ENCODE measurements at regions not wholly inside any gene's neighbourhood (a gene's known extent, or its start where the extent isn't known, plus 50 kb on each side); places are given as distances from the start of the nearest gene placed in this dataset.
"Not testable (repeated sequence)": the region's sequence is repeated elsewhere in the genome, so short reads cannot be mapped to it uniquely, and the experiment has no call there.

- DNase-seq: no peak
Observed at GRCh38 chr7:50853311-50853710, 70.6 kb upstream of the GRB10 start.

DNA sequence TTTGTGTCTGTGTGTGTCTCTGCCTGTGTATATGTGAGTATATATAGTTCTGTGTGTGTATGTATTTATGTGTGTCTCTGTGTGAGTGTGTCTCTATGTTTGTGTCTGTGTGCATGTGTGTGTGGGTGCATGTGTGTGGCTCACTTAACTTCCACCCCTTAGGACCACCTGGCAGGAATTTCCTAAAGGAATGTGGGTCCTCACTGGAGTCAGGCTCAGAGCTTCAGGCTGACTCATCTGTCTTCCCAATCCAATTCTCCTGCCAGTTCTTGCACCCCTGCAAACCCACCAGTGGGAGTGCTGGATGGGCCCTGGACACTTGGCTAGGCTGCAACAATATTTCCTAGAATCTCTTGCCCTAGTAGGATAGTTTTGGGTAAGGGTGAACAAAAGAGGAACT, 70.2 kb upstream of the GRB10 start:
- no peak for DNase-seq

DNA sequence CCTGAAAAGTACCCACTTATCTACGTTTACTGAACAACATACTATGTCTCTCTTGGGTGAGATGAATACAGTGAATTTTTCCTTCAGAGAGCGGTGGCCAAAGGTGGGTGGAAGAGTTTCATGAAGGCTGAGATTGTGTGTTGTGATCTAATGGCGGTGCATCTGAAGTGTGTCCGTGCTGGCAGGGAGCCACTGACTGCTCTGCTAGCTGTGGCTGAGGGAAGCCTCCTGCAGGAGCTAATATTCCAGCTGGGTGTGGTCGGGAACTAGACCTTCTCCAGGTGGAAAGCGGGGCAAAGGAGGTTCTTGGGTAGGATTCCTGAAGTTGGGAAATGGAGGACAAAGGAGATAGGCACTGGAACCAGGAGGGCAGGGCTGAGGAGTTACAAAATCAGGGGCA, 69.2 kb upstream of the GRB10 start:
- DNase-seq: no peak

DNA sequence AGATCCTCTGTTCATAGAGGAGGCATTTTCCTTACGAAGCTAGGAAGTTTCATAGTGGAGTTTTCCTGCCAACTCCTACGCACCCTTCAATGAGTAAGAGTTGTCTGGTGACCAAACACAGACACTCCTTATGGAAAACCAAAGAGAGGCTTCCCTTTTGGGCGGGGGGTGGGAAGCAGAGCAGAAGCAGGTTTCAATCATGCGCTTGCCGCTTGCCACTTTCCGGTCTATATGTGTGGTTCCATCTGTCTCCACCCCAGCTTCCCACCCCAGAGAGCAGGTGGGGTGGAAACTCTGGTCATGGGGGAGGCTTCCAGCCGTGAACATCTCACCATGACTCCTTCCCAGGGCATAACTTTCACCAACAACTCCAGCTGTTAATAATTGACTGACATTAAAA, 68.8 kb upstream of the GRB10 start:
- no peak for DNase-seq

DNA sequence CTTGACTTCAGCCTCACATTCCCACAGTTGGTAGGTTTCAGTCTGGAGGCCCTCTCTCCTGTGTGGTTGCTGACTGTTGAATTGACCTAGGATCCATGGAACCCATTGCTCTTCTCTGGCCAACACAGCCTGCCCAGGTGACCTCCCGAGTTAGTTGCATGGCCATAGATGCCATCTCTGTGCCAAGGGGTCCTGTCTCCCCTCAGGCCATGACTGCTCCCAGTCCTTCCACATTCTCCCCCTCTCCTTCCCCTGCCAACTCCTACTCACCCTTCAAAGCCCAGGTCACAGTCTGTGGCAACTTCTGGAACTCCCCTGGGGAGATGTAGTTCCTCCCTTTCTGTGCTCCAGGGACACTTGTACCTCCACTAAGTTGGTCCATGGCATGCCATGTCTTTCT, 67.3 kb upstream of the GRB10 start:
- no peak for DNase-seq

GRCh38 chr7:50848203-50848602, 65.5 kb upstream of the GRB10 start:
- DNase-seq: no peak

- DNase-seq: not testable (repeated sequence)
Observed at GRCh38 chr7:50844861-50845260, 62.2 kb upstream of the GRB10 start.

GRCh38 chr7:50842041-50842440, 59.3 kb upstream of the GRB10 start:
- DNase-seq: no peak

DNA sequence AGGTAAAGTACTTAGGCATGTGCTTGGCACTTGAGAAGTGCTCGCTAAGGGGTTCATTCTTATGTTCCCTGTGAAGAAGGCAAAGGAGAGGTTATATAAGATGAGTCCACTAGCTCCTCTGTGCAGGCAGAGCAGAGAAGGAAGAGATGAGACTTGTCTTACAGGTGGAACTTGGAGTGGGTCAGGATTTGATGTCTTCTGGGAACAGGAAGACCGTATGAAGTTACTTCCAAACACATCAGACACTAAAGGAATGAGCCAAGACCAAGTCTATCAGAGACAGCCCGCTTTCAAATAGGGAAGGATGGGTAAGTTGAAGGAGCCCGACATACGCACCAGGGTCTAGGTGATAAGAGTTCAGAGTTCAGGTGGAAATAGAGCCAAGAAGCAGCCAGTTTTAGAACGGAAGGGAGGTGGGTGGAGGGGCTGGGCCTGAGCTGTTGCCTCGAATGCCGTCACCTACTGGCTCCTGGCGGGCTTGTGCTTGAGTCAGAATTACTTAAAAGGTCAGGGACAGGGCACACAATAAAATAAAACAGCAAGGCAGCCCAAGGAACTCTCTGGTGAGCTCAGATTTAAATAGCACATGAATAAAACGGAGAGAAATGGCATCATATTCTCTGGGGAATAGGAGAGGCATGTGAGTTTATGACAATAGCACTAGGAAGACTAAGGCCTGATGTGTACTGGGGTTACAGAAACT, 56.1 kb upstream of the GRB10 start:
- peak; percentile 47 for DNase-seq

GRCh38 chr7:50837965-50838364, 55.3 kb upstream of the GRB10 start:
- peak; percentile 14 for DNase-seq

DNA sequence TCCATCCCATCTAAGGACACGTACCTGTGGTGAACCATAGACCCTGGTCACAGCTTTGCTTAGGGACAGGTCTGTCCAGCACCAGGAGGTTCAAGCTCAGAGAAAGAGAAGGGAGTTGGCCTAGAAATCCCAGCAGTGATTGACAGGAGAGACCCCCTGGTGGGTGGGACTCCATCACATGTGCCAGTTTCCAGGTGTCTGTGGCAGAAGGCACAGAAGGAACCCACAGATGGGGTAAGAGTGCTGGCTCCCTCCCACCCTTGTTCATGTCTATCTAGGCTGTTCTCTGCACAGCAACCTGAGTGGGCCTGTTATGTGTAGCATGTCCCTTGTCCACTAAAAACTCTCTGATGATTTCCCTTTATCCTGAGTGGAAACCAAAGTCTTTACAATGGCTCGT, 54.0 kb upstream of the GRB10 start:
- DNase-seq: no peak

DNA sequence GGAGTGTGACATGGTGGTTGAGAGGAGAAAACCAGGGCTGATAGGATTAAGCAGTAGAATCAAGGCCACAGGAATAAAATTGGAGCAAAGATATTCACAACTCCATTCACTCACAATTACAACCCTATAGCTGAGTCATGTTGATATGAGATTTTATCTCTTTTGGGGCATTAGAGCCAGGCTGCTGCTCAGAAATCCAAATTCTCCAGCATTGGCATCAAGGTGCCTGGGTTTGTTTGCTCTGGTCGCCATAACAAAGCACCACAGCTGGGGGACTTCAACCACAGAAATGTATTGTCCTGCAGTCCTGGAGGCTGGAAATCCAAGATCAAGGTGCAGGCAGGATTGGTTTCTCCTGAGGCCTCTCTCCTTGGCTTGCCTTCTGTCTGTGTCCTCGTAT, 52.5 kb upstream of the GRB10 start:
- no peak for DNase-seq

DNA sequence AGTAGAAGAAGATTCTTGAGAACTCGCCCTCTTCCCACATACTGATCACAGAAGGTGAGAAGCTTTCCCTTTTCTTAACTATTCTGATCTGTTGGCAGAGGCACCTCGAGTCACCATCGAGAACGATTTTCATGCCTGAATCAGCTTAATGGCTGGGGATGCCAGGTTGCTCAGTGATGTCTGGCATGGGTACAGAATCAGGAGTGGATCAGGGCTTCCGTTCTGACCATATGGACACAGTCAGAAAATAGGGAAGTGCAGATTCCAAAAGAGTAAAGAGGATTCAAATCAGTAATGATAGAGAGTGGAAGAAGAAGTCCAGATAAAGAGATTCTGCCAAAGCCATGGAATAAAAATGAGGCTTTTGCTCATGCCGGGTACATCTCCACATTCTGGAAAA, 52.0 kb upstream of the GRB10 start:
- DNase-seq: no peak

- no peak for DNase-seq
Observed at GRCh38 chr7:50834031-50834535, 51.4 kb upstream of the GRB10 start.

- peak; percentile 18 for DNase-seq
Observed at GRCh38 chr7:50832744-50833143, 50.0 kb upstream of the GRB10 start.
